ENCODE measurements at regions not wholly inside any gene's neighbourhood (a gene's known extent, or its start where the extent isn't known, plus 50 kb on each side); places are given as distances from the start of the nearest gene placed in this dataset.

- 82 to 100% methylated on average over 1 of the region's 1 CpG for WGBS, 2 donors (ENCODE audit: low coverage in 1 of 2)
- no peak overlapping the region for H3K4me3 ChIP-seq
- TF ChIP-seq POLR2A (IDR thresholded peaks at IDR 0.05) = no peak
- TF ChIP-seq CTCF (IDR thresholded peaks at IDR 0.05) = no peak
- TF ChIP-seq EP300 (IDR thresholded peaks at IDR 0.05) = no peak
- TF ChIP-seq POLR2AphosphoS5 (IDR thresholded peaks at IDR 0.05) = no peak
- H3K9me3 ChIP-seq = no peaks in the 10 kb centered on the region
- ATAC-seq = no peak
- no peak overlapping the region for H3K27ac ChIP-seq
- H3K4me1 ChIP-seq = no peaks in the 10 kb centered on the region
- H3K27me3 ChIP-seq = no peaks in the 10 kb centered on the region
- H3K36me3 ChIP-seq = no peaks in the 10 kb centered on the region
Measured at GRCh38 chr13:89165685-89166084, 1494.5 kb downstream of the SLITRK5 start.

GRCh38 chr13:89169951-89170350 is 1498.8 kb downstream of the SLITRK5 start:
- no peak overlapping the region for H3K4me3 ChIP-seq
- no peak overlapping the region for H3K27ac ChIP-seq
- WGBS, 2 donors (ENCODE audit: low coverage in 1 of 2) = 62 to 81% methylated on average over 1 of the region's 1 CpG
- H3K4me1 ChIP-seq = no peaks in the 10 kb centered on the region
- TF ChIP-seq POLR2AphosphoS5 (IDR thresholded peaks at IDR 0.05) = no peak
- no peak for TF ChIP-seq CTCF (IDR thresholded peaks at IDR 0.05)
- TF ChIP-seq POLR2A (IDR thresholded peaks at IDR 0.05) = no peak
- no peak for TF ChIP-seq EP300 (IDR thresholded peaks at IDR 0.05)
- H3K9me3 ChIP-seq = no peaks in the 10 kb centered on the region
- no peak for ATAC-seq
- no peaks in the 10 kb centered on the region for H3K36me3 ChIP-seq
- no peaks in the 10 kb centered on the region for H3K27me3 ChIP-seq

- Histone ChIP-seq H3K9me3 (no peaks in the 10 kb centered on the region), H3K4me3 (no peak overlapping the region), H3K4me1 (no peaks in the 10 kb centered on the region), H3K36me3 (no peaks in the 10 kb centered on the region), H3K27me3 (no peaks in the 10 kb centered on the region), H3K27ac (no peak overlapping the region)
- no peak for ATAC-seq
- TF ChIP-seq EP300 (IDR thresholded peaks at IDR 0.05) (no peak), POLR2AphosphoS5 (IDR thresholded peaks at IDR 0.05) (no peak), POLR2A (IDR thresholded peaks at IDR 0.05) (no peak), CTCF (IDR thresholded peaks at IDR 0.05) (no peak)
Measured at GRCh38 chr13:89181041-89181440, 1509.9 kb downstream of the SLITRK5 start.

GRCh38 chr13:89199138-89199537 is 1528.0 kb downstream of the SLITRK5 start:
- Histone ChIP-seq H3K4me3 (no peak overlapping the region), H3K27me3 (no peaks in the 10 kb centered on the region), H3K27ac (no peak overlapping the region), H3K36me3 (no peaks in the 10 kb centered on the region), H3K4me1 (no peaks in the 10 kb centered on the region), H3K9me3 (no peaks in the 10 kb centered on the region)
- no peak for ATAC-seq
- TF ChIP-seq EP300 (IDR thresholded peaks at IDR 0.05) = no peak
- TF ChIP-seq CTCF (IDR thresholded peaks at IDR 0.05) = no peak
- no peak for TF ChIP-seq POLR2A (IDR thresholded peaks at IDR 0.05)
- no peak for TF ChIP-seq POLR2AphosphoS5 (IDR thresholded peaks at IDR 0.05)
- WGBS, 2 donors (ENCODE audit: low coverage in 1 of 2) = 21 to 32% methylated on average over 4 of the region's 4 CpGs

GRCh38 chr13:89204435-89204834 is 1533.3 kb downstream of the SLITRK5 start:
- no peak for TF ChIP-seq CTCF (IDR thresholded peaks at IDR 0.05)
- TF ChIP-seq EP300 (IDR thresholded peaks at IDR 0.05) = no peak
- TF ChIP-seq POLR2A (IDR thresholded peaks at IDR 0.05) = no peak
- H3K9me3 ChIP-seq = no peaks in the 10 kb centered on the region
- H3K4me1 ChIP-seq = no peaks in the 10 kb centered on the region
- 86 to 92% methylated on average over 1 of the region's 1 CpG for WGBS, 2 donors (ENCODE audit: low coverage in 1 of 2)
- no peaks in the 10 kb centered on the region for H3K27me3 ChIP-seq
- no peak for ATAC-seq
- no peaks in the 10 kb centered on the region for H3K36me3 ChIP-seq
- no peak overlapping the region for H3K4me3 ChIP-seq
- H3K27ac ChIP-seq = no peak overlapping the region

Data from gastroesophageal sphincter (tissue), 4 donors.